ENCODE measurements at regions not wholly inside any gene's neighbourhood (a gene's known extent, or its start where the extent isn't known, plus 50 kb on each side); places are given as distances from the start of the nearest gene placed in this dataset.

DNA sequence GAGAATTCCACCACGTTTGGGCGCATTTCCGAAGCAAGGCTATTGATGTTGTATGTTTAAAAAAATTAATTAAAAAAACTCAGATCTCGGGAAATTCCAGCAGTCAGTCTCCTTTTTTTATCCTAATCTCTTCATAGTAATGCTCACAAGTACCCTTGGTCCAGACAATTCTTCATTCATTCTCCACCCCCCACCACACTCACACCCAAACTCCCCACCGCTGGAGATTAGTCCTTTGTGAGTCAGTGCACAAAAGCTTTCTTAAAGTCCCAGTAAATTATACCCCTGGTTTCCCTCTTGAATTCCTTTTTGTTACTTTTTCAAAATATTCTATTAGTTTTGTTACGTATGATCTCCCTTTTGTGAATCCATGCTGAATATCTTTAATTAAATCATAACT lies 274.6 kb downstream of the ZNF536 start:
- no peak for DNase-seq

DNA sequence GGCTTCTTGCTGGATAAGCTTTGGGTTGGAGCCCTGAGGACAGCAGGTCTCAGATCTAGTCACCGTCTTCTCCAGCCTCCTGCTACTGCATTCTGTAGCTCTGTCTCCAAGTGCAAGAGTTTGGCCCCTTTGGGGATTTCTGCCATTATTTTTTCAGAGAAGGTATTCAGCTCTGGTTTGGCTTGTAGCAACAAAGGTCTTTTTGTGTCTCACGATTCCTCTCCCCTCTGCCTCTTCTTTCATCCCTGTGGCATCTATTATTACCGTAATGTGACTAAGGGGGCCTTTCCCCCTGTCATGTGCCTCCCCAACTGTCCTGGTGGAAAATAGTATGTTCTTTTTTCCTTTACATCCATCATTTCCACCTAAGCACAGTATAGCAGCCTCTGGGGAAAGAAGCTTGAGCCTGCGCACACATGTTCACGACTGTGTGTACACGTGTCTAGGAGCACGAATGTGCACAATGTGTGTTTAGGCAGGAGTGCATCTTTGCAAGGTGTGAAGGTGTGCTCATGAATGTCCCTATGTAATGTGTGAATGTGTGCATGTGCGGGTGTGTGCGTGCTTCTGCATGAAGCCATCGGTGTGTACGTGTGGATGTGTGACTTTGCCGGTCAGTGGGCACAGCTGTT lies 273.9 kb downstream of the ZNF536 start:
- no peak for DNase-seq

DNA sequence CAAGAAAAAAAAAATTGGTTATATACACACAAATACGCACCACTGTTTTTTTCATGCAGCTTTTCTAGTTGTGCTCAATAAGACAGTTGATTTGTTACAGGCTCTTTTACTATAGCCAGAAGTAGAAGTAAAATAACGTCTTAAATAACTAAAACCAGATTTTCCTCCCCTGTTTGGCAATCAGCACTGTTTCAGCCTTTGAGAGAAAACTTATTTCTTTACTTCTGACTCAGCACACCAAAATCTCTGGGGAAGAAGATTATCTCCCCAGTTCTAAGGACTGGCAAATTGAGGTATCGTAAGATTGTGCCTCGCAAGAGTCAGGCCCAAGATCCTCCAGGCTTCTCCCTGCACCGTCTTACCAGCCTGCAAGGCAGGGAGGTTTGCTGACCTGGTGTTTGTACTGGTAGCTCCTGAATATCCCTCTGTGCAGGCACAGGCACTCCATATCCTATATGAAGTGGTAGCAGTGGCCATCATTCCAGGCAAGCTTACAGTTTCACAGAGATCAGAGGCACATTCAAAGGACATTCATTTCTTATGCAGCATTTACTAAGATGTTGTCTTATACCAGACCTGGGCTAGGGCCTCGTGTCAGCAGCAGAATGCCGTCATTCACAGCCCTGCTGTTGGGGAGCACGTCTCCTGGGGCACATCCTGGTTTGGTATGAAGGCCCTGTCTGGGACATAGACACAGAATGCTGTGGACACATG lies 268.2 kb downstream of the ZNF536 start:
- no peak for DNase-seq

DNA sequence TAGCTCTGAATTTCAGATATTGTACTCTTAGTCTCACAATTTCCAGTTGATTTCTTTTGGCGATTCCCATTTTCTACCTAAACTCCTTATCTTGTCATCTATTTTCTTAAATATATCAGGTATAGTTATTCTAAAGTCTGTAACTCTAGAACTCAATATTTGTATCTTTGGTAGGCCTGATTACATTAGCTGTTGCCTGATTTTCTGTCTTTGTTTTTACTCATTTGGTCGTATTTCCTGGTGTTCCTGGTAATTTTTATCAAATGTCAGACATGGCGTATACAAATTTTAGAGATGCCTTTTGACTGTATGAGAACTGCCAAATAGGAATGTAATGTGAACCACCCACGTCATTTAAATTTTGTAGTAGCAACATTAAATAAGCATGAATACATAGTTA lies 266.7 kb downstream of the ZNF536 start:
- DNase-seq, result no peak

DNA sequence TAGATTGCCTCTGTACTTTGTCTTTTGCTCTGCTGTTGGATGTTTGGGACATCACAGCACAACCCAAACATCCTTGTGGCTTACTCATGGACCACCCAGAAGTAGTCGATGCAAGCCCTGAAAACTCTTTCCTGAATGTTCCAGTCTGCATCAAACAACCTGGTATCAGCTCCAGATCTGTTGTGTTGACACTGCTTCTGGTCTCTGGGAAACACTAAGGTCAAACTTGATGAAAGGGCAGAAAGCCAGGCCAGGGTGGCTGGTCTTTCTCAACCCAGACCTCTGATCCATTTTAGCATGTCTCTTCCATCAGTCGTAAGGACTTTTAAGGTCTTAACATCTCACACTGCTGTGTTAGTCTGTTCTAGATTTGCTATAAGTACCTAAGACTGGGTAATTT lies 265.7 kb downstream of the ZNF536 start:
- no peak for DNase-seq

DNA sequence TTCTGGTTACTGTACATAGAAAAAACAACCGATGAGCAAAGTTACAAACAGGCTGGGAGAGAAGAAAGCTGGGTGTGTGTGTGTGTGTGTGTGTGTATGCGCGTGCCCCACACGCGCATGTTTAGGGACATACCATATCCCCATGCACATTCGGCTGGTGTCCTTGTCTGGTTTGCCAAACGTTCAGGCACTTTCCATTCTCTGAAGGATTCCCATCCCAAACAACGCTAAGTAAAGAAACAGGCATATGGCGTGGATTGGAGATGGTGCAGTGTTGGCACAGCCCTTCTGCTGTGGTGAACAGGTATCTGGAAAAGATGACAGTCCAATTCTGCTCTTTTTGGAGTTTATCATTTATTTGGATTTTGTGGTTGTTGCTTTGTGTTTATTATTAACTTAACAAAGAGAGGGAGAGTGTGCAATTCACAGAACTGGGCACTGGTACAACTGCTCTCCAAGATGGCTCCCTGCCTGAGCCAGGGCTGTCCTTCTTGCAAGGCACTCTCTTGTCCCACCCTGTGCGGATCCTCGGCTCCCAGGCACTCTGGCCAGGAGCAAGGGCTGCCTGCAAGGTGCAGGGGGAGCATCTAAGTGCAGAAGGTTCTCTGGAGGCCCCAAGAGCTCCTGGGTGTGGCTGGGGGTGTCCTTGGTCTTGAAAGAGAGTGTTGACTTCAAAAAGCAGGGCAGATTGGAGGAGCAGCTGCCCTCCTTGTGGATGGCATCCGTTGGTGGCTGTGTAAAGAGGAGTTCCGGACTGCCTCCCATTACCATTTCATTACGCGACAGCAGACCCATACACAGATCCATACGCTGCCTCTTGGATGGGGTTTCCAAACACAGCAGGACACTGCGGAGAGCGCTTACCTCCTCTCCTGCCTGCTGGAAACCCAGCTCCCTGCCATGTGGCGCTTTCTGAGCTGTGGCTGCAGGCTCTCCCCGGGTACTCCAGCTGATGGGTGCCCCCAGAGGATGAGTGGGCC lies 263.1 kb downstream of the ZNF536 start:
- no peak for DNase-seq

DNA sequence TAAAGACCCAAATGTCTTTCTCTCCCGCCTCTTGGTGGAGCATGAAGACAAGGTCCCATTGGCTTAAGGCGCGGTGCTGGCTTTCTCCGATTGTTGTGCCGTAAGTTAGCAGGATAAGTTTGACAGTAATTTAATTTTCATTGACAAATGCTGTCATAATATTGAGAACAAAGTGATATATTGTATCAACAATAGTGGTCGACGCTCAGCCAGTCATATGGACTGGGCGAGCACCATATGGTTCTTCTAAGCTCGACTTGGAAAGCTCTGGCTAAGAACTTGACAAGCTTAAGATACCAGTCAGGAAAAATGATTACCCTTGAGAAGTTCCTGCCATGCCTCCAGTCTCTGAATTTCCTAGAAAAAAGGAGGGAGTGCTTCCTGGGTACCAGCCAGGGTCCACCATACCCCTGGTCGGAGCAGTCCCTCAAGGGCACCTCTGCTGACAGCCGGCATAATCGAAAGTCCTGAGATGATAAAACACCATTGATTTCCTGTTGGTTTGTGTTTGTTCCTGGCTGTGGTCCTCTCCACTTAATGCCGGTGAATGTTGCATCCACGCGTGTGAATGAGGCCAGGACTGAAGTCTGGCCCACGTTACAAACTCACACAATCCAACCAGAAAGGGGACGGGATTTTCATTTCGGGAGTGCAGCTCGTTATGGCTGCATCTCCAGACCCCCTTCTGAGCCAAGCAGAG lies 262.1 kb downstream of the ZNF536 start:
- no peak for DNase-seq

DNA sequence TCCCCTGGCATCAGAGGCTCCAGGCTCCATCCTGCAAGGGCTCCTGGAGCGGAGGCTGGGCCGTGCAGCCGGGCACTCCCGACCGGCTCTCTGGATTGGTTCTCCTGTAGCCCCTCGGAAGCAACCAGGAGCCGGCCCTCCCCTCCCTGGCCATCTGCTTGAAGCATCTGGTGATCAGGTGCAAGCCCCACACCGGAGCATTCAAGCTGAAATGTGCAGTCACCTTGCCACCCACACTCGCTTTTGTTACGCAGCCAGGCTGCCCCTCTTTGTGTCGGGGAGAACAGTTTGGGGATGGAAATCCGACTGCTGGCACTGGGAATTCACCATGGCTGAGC lies 258.8 kb downstream of the ZNF536 start:
- DNase-seq, result no peak

DNA sequence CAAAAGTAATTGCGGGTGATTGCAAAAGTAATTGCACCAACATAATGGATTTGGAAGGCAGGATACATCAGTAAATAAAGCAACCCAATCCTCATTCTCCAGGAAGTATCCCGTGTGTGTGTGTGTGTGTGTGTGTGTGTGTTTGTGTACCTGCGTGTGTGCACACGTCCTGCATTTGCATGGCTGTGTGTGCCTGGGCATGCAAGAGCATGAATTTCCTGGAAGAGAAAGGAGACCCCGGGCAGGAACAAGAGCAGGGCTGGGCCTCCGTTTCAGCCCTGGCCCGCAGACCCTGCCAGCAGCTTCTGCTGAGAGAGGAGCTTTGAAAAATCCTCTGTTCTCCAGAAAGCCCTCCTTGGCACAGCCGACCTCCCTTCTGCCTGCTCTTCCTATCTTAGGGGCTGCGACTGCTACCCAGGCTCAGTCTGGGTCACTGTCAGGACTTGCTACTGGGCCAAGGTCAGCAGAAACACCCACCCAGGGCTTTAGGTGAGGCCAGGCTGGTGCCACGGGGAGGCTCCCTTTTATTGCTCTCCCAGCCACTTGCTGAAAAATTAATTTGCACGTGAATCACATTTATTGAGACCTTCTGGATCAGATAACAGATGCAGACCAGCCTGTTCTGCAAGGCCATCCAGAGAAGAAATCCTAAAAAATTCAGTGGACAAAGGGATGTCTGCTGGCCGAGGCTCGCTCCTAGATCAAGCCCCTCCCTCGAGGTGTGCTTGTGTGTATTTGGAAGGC lies 258.3 kb downstream of the ZNF536 start:
- DNase-seq, result no peak

DNA sequence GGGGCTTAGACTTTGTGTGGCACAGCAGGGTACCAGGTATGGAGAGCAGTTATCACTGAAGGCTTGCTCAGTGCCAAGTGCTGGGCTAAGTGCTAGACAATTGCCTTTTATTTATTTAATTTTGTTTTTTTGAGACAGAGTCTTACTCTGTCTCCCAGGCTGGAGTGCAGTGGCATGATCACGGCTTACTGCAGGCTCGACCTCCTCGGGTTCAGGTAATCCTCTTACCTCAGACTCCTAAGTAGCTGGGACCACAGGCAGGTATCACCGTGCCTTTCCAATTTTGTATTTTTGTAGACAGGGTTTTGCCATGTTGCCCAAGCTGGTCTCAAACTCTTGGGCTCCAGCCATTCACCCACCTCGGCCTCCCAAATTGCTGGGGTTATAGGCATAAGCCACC lies 256.9 kb downstream of the ZNF536 start:
- no peak for DNase-seq

DNA sequence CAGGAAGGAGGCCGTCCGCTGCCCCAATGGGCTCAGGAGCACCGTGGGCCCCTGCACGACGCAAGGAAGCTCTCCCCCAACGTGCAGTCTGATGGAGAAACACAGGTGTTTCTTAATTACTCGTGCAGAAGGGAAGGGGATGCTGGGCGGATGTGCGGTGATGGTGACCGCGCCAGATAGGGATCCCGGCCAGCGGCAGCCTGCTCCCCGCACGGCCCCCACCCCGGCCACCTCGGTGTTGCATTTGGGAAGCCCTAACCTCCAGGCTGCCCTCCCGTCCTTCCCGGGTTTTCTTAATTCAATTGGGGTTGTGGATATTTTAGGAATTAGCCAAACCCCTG lies 254.4 kb downstream of the ZNF536 start:
- no peak for DNase-seq

DNA sequence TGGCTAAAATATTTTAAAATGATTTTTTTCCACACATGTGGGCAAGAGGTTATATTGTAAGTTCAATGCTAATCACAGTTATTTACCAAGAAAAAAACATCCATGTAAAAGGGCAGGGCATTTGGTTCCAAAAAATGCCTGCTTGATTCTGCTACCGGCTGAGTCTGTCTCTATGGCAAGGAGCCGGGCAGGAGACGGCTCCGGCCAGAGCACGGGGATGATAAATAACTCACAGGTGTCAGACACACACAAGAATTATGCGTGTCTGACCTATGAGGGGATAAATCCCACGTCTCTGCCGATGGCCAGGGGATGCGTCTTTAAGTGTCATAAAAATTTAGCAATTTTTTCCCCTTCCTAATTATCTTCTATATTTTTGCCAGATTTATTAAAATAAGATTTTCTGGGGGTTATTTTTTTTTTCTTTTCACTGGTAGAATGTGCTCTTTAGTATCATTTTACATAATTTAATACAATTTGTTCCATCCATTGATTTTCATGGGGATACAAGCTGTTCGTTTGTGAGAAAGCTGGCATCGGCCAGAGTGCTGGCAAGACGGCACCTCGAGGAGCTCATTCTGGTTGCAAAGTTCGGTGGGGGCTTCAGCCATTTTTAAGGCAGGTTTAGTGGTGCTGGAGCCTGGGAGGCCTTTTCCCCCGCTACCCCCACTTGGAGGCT lies 253.9 kb downstream of the ZNF536 start:
- no peak for DNase-seq

DNA sequence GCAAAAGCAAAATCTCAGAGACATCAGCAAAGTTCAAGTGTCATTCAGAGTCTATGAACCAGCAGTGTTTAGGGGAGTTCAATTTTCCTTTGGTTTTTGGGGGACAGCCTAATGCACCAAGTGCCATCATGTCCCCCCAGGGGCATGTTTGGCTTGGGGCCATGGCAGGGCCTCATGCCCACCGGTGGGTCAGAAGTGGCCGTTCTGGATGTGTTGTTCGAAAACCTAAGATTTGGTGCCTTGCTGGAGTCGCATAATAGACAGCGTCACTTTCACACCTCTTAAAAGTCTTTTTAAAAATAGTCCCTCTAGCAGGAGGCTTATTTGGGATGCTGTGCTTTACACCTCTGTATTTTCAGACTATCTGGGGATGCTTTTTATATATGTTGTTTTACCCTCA lies 250.1 kb downstream of the ZNF536 start:
- no peak for DNase-seq

DNA sequence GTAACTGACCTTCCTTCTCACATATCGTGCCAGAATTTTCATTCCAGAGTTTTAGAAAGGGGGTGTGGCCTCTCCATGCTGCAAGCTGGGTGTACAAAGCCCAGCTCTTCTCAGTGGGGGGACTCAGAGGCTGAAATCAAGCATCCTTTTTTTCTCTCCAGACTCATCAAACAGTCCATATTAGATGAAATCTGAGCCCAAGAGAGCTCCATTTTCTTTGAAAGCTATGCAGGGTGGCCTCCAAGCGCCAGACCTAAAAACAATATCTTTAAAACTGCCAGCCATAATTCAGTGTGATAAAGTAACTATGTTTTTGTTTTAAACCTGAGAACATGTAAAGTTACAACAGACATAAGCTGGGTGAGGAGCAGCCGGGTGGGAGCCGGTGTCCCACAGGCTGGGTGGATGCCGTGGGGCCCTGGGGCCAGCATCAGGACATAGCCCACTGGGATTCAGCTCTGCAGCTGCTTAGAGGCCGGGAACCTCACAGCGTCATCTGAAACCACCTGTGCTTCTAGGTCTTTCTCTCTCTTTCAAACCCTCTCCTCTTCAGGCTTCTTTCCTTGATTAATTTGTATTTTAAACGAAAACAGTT lies 249.2 kb downstream of the ZNF536 start:
- no peak for DNase-seq

DNA sequence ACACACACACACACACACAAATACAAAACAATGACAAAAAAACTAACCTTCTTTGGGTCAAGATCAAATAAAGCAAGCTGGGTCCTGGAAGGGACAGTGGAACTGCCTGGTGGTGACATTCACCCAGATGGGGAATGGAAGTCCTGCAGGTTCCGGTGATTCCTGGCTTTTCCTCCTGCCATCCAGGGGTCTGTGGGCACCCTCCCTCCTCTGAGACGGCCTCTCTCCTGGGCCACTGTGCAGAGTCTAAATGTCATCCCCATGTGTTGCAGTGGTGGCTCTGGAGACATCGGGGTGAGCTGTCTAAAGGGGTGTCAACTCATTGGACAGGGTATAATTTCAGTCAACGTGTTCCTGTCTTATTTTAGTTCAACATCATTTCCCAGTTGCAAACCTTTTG lies 248.2 kb downstream of the ZNF536 start:
- no peak for DNase-seq

DNA sequence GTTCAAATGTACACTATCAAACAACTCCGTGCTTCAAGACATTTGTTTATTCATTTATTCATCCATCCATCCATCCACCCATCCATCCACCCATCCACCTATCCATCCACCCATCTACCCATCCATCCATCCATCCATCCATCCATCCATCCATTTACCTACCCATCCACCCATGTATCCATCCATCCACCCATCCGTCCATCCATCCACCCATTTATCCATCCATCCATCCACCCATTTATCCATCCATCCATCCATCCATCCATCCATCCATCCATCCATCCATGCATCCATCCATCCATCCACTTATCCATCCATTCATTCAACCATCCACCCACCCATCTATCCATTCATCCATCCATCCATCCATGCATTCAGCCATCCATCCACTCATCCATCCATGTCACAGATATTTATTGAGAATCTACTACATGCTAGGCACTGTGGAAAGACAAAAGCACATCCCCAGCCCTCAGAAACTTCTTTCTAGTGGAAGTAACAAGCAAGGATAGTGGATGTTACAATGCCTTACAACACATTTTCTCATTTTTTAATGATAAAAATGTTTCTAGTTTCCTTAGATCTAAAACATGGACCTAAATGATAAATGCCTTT lies 237.6 kb downstream of the ZNF536 start:
- DNase-seq, result no peak

DNA sequence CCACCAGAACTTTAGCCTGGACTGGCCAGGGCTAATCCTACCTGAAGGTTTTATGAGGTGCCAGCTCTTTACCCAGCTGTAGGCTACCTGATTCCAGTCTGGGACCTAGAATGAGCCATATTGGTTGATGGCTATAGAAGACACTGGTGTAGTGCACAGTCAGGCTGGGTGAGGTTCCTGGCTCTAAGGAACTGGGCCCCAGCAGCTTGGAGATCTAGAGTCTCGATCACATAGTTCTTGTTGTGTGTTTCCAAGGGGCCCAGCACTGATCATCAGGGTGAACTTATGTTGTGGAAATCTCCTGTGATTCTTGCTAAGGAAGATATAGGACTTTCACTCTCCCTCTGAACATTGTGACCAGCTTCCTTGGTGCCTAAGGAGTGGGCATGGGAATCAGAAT lies 236.3 kb downstream of the ZNF536 start:
- DNase-seq, result no peak
